OCI-LY7 (cell line): ENCODE measurements at regions not wholly inside any gene's neighbourhood (a gene's known extent, or its start where the extent isn't known, plus 50 kb on each side); places are given as distances from the start of the nearest gene placed in this dataset.
"Not testable (repeated sequence)": the region's sequence is repeated elsewhere in the genome, so short reads cannot be mapped to it uniquely, and the experiment has no call there.

Experiments used
- BruUV-seq: library from RNA; stranded (reverse); fragments of 400-500 nt; replicated peaks from 2 replicates; lab custom pipeline; 2021; lab: Mats Ljungman, UMichigan
- CTCF ChIA-PET: fragments of 300-600 bp; sonication (Branson Sonifier 250); formaldehyde crosslinking; loops from one replicate; lab custom pipeline; 2022; ENCODE audit warnings: antibody characterized with exemption; ENCODE audit not compliant: unreplicated experiment; lab: Charles Lee
- POLR2A ChIA-PET: fragments of 300-600 bp; sonication (Branson Sonifier 250); formaldehyde crosslinking; loops from one replicate; lab custom pipeline; 2022; ENCODE audit warnings: antibody characterized with exemption; lab: Charles Lee
- DNase-seq: peaks from one replicate; pipeline ENCODE4 v3.0.0-alpha.2; 2015; ENCODE audit warnings: low spot score
- H2AFZ ChIP-seq: fragments of 200-600 bp; sonication (generic), shearing (Covaris generic); 2 replicates; pipeline ENCODE4 v1.6.1; 2014; ENCODE audit warnings: mild to moderate bottlenecking, antibody characterized with exemption, low read length, moderate library complexity
- H3K27ac ChIP-seq: fragments of 200-600 bp; sonication (generic); 2 replicates; pipeline ENCODE4 v1.5.1; 2014; ENCODE audit warnings: mixed run types, low read depth, mild to moderate bottlenecking, moderate library complexity, low read length, inconsistent platforms; ENCODE audit not compliant: poor library complexity, severe bottlenecking
- H3K36me3 ChIP-seq: fragments of 200-600 bp; sonication (generic); 2 replicates; pipeline ENCODE4 v1.6.1; 2014; ENCODE audit warnings: mild to moderate bottlenecking, antibody characterized with exemption, low read length, moderate library complexity, mixed read lengths; ENCODE audit not compliant: insufficient read depth
- H3K4me1 ChIP-seq: fragments of 200-600 bp; sonication (generic); 2 replicates; pipeline ENCODE4 v1.5.1; 2014; ENCODE audit warnings: mild to moderate bottlenecking, low read length; ENCODE audit not compliant: insufficient read depth, poor library complexity, severe bottlenecking
- H3K4me2 ChIP-seq: fragments of 200-600 bp; sonication (generic); 2 replicates; pipeline ENCODE4 v1.6.1; 2014; ENCODE audit warnings: mild to moderate bottlenecking, low read length
- H3K4me3 ChIP-seq: fragments of 200-600 bp; sonication (generic); 2 replicates; pipeline ENCODE4 v1.5.1; 2014; ENCODE audit warnings: mild to moderate bottlenecking, low read depth, low read length; ENCODE audit not compliant: poor library complexity, severe bottlenecking
- H3K79me2 ChIP-seq: fragments of 200-600 bp; sonication (generic); 2 replicates; pipeline ENCODE4 v1.6.1; 2016; ENCODE audit warnings: low read depth, mild to moderate bottlenecking, low read length, moderate library complexity, mixed read lengths; ENCODE audit not compliant: insufficient read depth
- H3K9me2 ChIP-seq: fragments of 200-600 bp; sonication (generic); 2 replicates; pipeline ENCODE4 v1.6.1; 2016; ENCODE audit warnings: mild to moderate bottlenecking, low read length, mixed read lengths; ENCODE audit not compliant: insufficient read depth
- H3K9me3 ChIP-seq: fragments of 200-600 bp; sonication (generic); 2 replicates; pipeline ENCODE4 v1.6.1; 2014; ENCODE audit warnings: mild to moderate bottlenecking, mixed run types, low read length, mixed read lengths
- H4K20me1 ChIP-seq: fragments of 200-600 bp; sonication (generic); 2 replicates; pipeline ENCODE4 v1.6.1; 2014; ENCODE audit warnings: mild to moderate bottlenecking, antibody characterized with exemption, low read length, moderate library complexity, mixed read lengths; ENCODE audit not compliant: insufficient read depth
- intact Hi-C: fragments of 100-400 bp; cut with micrococcal nuclease; formaldehyde crosslinking; loops from one replicate; pipeline ENCODE4 v1.10.0; 2022; ENCODE audit not compliant: unreplicated experiment

GRCh38 chr10:38315090-38315805 is 221.1 kb downstream of the ZNF37A start:
- H3K79me2 ChIP-seq, H3K9me2 ChIP-seq, CTCF ChIA-PET, H3K27ac ChIP-seq, POLR2A ChIA-PET, DNase-seq, intact Hi-C loops, BruUV-seq, H3K36me3 ChIP-seq, H3K4me1 ChIP-seq, H2AFZ ChIP-seq, H3K4me3 ChIP-seq, H3K4me2 ChIP-seq, H4K20me1 ChIP-seq, H3K9me3 ChIP-seq: not testable (repeated sequence)

DNA sequence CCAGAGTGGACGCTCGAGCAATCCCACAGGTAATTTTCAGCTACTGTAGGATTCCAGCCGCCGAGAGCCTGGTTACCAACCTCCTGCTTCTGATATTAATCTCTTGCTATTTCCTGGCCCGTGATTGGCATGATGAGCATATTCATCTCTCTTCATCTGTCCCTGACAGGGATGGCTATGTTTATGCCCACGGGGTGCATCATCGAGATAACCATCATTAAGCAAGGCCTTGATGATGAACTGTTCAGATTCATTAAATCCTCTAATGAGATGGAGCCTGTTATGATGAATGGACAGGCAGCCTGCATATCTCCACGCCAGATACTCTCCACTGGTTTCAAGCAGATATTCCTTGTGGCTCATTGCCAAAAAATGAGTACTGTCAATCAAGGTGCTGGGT is 227.3 kb downstream of the ZNF37A start:
- H3K9me3 ChIP-seq, DNase-seq, intact Hi-C loops, H3K36me3 ChIP-seq, H3K79me2 ChIP-seq, H3K4me1 ChIP-seq, H3K27ac ChIP-seq, POLR2A ChIA-PET, H3K4me3 ChIP-seq, H3K4me2 ChIP-seq, H2AFZ ChIP-seq, BruUV-seq, H3K9me2 ChIP-seq, CTCF ChIA-PET, H4K20me1 ChIP-seq: not testable (repeated sequence)

DNA sequence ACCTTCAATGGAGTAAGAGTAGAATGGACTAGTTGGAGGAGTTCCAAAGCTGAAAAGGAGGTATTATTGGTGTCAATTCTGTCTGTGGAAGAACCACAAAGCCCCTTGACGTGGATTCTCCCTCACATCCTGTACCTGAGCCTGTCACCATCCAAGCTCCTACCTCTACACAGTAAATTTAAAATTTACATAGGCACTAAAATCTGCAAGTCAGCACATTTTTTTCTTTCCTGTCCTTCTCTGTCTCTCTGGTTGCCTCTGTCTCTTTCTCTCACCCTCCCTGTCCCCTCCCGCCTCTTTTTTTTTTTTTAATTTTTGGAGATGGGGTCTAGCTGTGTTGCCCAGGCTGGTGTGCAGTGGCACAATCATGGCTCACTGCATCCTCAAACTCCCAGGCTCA is 236.2 kb downstream of the ZNF37A start:
- intact Hi-C loops, H2AFZ ChIP-seq, CTCF ChIA-PET, H3K27ac ChIP-seq, DNase-seq, H3K4me2 ChIP-seq, H3K9me2 ChIP-seq, H3K36me3 ChIP-seq, POLR2A ChIA-PET, H3K4me3 ChIP-seq, H3K79me2 ChIP-seq, BruUV-seq, H3K9me3 ChIP-seq, H3K4me1 ChIP-seq, H4K20me1 ChIP-seq: not testable (repeated sequence)

GRCh38 chr10:38331106-38331505 is 237.0 kb downstream of the ZNF37A start:
- BruUV-seq, H3K4me2 ChIP-seq, DNase-seq, H3K4me3 ChIP-seq, CTCF ChIA-PET, H2AFZ ChIP-seq, H3K4me1 ChIP-seq, POLR2A ChIA-PET, H3K79me2 ChIP-seq, H3K36me3 ChIP-seq, intact Hi-C loops, H3K9me2 ChIP-seq, H3K27ac ChIP-seq, H4K20me1 ChIP-seq, H3K9me3 ChIP-seq: not testable (repeated sequence)

DNA sequence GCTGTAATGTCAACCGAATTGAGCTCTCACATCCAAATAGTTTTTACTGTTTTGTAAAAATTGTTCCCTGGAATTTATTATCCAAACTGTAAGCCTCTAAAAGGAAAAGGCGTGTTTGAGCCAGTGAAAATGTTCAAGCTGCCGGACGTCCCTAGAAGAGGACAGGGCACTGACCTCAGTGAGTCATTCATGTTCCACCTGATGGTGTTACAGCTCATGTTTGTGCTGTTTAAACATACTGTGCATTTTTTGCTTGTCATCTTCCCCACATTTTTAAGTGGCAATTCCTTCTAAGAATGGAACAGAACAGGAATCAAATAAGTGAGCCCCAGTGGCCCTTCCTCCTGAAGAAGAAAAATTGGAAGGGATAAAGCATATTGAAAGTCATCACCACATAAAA is 239.6 kb downstream of the ZNF37A start:
- POLR2A ChIA-PET, H3K4me2 ChIP-seq, BruUV-seq, H3K79me2 ChIP-seq, H2AFZ ChIP-seq, H3K9me2 ChIP-seq, H3K36me3 ChIP-seq, H3K9me3 ChIP-seq, DNase-seq, H4K20me1 ChIP-seq, intact Hi-C loops, CTCF ChIA-PET, H3K4me1 ChIP-seq, H3K4me3 ChIP-seq, H3K27ac ChIP-seq: not testable (repeated sequence)

GRCh38 chr10:38350645-38351044 is 256.5 kb downstream of the ZNF37A start:
- H3K9me3 ChIP-seq, BruUV-seq, DNase-seq, H3K9me2 ChIP-seq, H3K4me1 ChIP-seq, H4K20me1 ChIP-seq, H3K27ac ChIP-seq, H3K4me2 ChIP-seq, POLR2A ChIA-PET, H2AFZ ChIP-seq, H3K79me2 ChIP-seq, H3K36me3 ChIP-seq, CTCF ChIA-PET, H3K4me3 ChIP-seq, intact Hi-C loops: not testable (repeated sequence)
